Endothelial cell of umbilical vein (primary cell): ENCODE measurements at regions not wholly inside any gene's neighbourhood (a gene's known extent, or its start where the extent isn't known, plus 50 kb on each side); places are given as distances from the start of the nearest gene placed in this dataset.

Source experiments
- GATA2 ChIP-seq: IDR thresholded peaks from 2 replicates; pipeline ENCODE4 v1.7.0; 2011; ENCODE audit warnings: low read depth, mild to moderate bottlenecking, moderate library complexity, mixed read lengths, low read length; ENCODE audit not compliant: insufficient read length, insufficient read depth
- MAX ChIP-seq: IDR thresholded peaks from 2 replicates; pipeline ENCODE4 v1.6.1; 2011; ENCODE audit not compliant: insufficient read depth, insufficient read length
- POLR2AphosphoS5 ChIP-seq: IDR thresholded peaks from 2 replicates; pipeline ENCODE4 v1.6.1; 2012; ENCODE audit warnings: low read depth, mild to moderate bottlenecking, control low read depth, low read length, moderate library complexity; ENCODE audit not compliant: insufficient read depth
- TF ChIP-seq, protein P1 (sequence below), 2 donors: IDR thresholded peaks; 1 replicate in 1 of 2; 2 replicates in 1 of 2; pipeline ENCODE4 v1.5.1; 2011; ENCODE audit warnings: low read length in 2 of 2, mild to moderate bottlenecking in 2 of 2, moderate library complexity in 2 of 2, control low read depth in 1 of 2, inconsistent platforms in 1 of 2, low read depth in 1 of 2; ENCODE audit not compliant: insufficient read depth in 1 of 2; ENCODE audit errors: extremely low read depth in 1 of 2

DNA sequence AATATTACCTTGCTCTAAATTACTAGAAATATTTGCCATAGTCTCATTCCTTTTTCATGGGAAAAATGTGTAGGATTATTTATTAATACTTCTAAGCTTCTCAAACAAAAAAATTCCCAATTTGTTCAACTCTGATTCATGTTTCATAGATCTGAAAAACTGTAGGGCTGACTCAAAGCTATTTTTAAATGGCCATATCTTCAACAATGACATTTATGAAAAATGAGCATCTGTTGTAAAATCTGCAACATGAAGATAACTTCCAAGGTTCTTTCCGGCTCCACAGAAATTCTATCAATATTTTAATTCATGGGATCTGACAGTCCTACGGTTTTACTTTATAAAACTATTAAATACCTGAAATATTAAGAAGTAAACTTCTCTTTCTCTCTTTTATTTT lies 192.7 kb upstream of the KCNJ16 start:
- TF ChIP-seq, protein P1, sequence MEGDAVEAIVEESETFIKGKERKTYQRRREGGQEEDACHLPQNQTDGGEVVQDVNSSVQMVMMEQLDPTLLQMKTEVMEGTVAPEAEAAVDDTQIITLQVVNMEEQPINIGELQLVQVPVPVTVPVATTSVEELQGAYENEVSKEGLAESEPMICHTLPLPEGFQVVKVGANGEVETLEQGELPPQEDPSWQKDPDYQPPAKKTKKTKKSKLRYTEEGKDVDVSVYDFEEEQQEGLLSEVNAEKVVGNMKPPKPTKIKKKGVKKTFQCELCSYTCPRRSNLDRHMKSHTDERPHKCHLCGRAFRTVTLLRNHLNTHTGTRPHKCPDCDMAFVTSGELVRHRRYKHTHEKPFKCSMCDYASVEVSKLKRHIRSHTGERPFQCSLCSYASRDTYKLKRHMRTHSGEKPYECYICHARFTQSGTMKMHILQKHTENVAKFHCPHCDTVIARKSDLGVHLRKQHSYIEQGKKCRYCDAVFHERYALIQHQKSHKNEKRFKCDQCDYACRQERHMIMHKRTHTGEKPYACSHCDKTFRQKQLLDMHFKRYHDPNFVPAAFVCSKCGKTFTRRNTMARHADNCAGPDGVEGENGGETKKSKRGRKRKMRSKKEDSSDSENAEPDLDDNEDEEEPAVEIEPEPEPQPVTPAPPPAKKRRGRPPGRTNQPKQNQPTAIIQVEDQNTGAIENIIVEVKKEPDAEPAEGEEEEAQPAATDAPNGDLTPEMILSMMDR (IDR thresholded peaks at IDR 0.05; ENCODE audit: extremely low read depth in 1 of 2, insufficient read depth in 1 of 2, low read depth in 1 of 2, low read length in 2 of 2), result no peak
- TF ChIP-seq POLR2AphosphoS5 (no peak), MAX (no peak), GATA2 (no peak)
